ENCODE measurements at regions not wholly inside any gene's neighbourhood (a gene's known extent, or its start where the extent isn't known, plus 50 kb on each side); places are given as distances from the start of the nearest gene placed in this dataset.
"Not testable (repeated sequence)": the region's sequence is repeated elsewhere in the genome, so short reads cannot be mapped to it uniquely, and the experiment has no call there.

GRCh38 chr16:31581065-31581464 lies 53.4 kb downstream of the AHSP start:
- not testable (repeated sequence) for H3K27me3 ChIP-seq (ENCODE audit: control insufficient read depth, insufficient read depth, low read length); H3K36me3 ChIP-seq (ENCODE audit: control insufficient read depth, insufficient read depth, low read length); DNase-seq (ENCODE audit: low read depth); H3K4me3 ChIP-seq (ENCODE audit: low read depth, low read length)

GRCh38 chr16:31601737-31602384 lies 74.2 kb downstream of the AHSP start:
- not testable (repeated sequence) for DNase-seq (ENCODE audit: low read depth); H3K27me3 ChIP-seq (ENCODE audit: control insufficient read depth, insufficient read depth, low read length); H3K36me3 ChIP-seq (ENCODE audit: control insufficient read depth, insufficient read depth, low read length); H3K4me3 ChIP-seq (ENCODE audit: low read depth, low read length)

- no peak for DNase-seq (ENCODE audit: low read depth)
- H3K36me3 ChIP-seq (ENCODE audit: control insufficient read depth, insufficient read depth, low read length) = no peaks in the 10 kb centered on the region
- no peak for TF ChIP-seq CTCF (IDR thresholded peaks at IDR 0.05; ENCODE audit: insufficient read depth, low read length, poor library complexity, severe bottlenecking)
- no peak overlapping the region for H3K4me3 ChIP-seq (ENCODE audit: low read depth, low read length)
- no peaks in the 10 kb centered on the region for H3K27me3 ChIP-seq (ENCODE audit: control insufficient read depth, insufficient read depth, low read length)
Observed at GRCh38 chr16:31618130-31618529, 90.4 kb downstream of the AHSP start.

GRCh38 chr16:31636433-31636832 lies 108.7 kb downstream of the AHSP start:
- no peak for TF ChIP-seq CTCF (IDR thresholded peaks at IDR 0.05; ENCODE audit: insufficient read depth, low read length, poor library complexity, severe bottlenecking)
- no peak for DNase-seq (ENCODE audit: low read depth)
- no peak overlapping the region for H3K4me3 ChIP-seq (ENCODE audit: low read depth, low read length)
- no peaks in the 10 kb centered on the region for H3K36me3 ChIP-seq (ENCODE audit: control insufficient read depth, insufficient read depth, low read length)
- no peaks in the 10 kb centered on the region for H3K27me3 ChIP-seq (ENCODE audit: control insufficient read depth, insufficient read depth, low read length)

- Histone ChIP-seq H3K4me3 (ENCODE audit: low read depth, low read length) (no peak overlapping the region), H3K27me3 (ENCODE audit: control insufficient read depth, insufficient read depth, low read length) (no peaks in the 10 kb centered on the region), H3K36me3 (ENCODE audit: control insufficient read depth, insufficient read depth, low read length) (no peaks in the 10 kb centered on the region)
- DNase-seq (ENCODE audit: low read depth) = no peak
- TF ChIP-seq CTCF (IDR thresholded peaks at IDR 0.05; ENCODE audit: insufficient read depth, low read length, poor library complexity, severe bottlenecking) = no peak
Observed at GRCh38 chr16:31641279-31641678, 113.6 kb downstream of the AHSP start.

- not testable (repeated sequence) for H3K36me3 ChIP-seq (ENCODE audit: control insufficient read depth, insufficient read depth, low read length); H3K27me3 ChIP-seq (ENCODE audit: control insufficient read depth, insufficient read depth, low read length); DNase-seq (ENCODE audit: low read depth); H3K4me3 ChIP-seq (ENCODE audit: low read depth, low read length)
Observed at GRCh38 chr16:31655674-31656073, 128.0 kb downstream of the AHSP start.

- no peak for TF ChIP-seq CTCF (IDR thresholded peaks at IDR 0.05; ENCODE audit: insufficient read depth, low read length, poor library complexity, severe bottlenecking)
- no peak overlapping the region for H3K4me3 ChIP-seq (ENCODE audit: low read depth, low read length)
- DNase-seq (ENCODE audit: low read depth) = no peak
- no peaks in the 10 kb centered on the region for H3K27me3 ChIP-seq (ENCODE audit: control insufficient read depth, insufficient read depth, low read length)
- H3K36me3 ChIP-seq (ENCODE audit: control insufficient read depth, insufficient read depth, low read length) = no peaks in the 10 kb centered on the region
Observed at GRCh38 chr16:31664683-31665482, 137.2 kb downstream of the AHSP start.
